ENCODE measurements at regions not wholly inside any gene's neighbourhood (a gene's known extent, or its start where the extent isn't known, plus 50 kb on each side); places are given as distances from the start of the nearest gene placed in this dataset.

- Histone ChIP-seq H3K27me3 (no peaks in the 10 kb centered on the region), H3K9me3 (no peaks in the 10 kb centered on the region), H3K36me3 (no peaks in the 10 kb centered on the region), H3K4me3 (no peak overlapping the region), H3K27ac (no peak overlapping the region), H3K4me1 (no peaks in the 10 kb centered on the region)
- DNase-seq (no peak), ATAC-seq (no peak)
- intact Hi-C loops (cut with DNase I): no loop called here
- TF ChIP-seq POLR2A (IDR thresholded peaks at IDR 0.05) (no peak), CTCF (IDR thresholded peaks at IDR 0.05) (no peak)
- WGBS (ENCODE audit: insufficient coverage, low coverage, low lambda C conversion rate, missing lambda C conversion rate): 66% methylated on average over 4 of the region's 4 CpGs
Observed at GRCh38 chr11:31960126-31960525, 130.7 kb upstream of the RCN1 start.

GRCh38 chr11:31959716-31960115 is 131.2 kb upstream of the RCN1 start:
- H3K27me3 ChIP-seq: no peaks in the 10 kb centered on the region

GRCh38 chr11:31958076-31958735 is 132.7 kb upstream of the RCN1 start:
- WGBS (ENCODE audit: insufficient coverage, low coverage, low lambda C conversion rate, missing lambda C conversion rate): 29% methylated on average over 12 of the region's 15 CpGs
- no peaks in the 10 kb centered on the region for H3K27me3 ChIP-seq
- ATAC-seq: peak; percentile 90 to 97 (median 94)

More at GRCh38 chr11:31959716-31960115, 131.2 kb upstream of the RCN1 start:
- DNase-seq: no peak
- no peaks in the 10 kb centered on the region for H3K36me3 ChIP-seq
- H3K9me3 ChIP-seq: no peaks in the 10 kb centered on the region
- WGBS (ENCODE audit: insufficient coverage, low coverage, low lambda C conversion rate, missing lambda C conversion rate): 75% methylated on average over 6 of the region's 6 CpGs
- no peaks in the 10 kb centered on the region for H3K4me1 ChIP-seq
- TF ChIP-seq CTCF (IDR thresholded peaks at IDR 0.05) (no peak), POLR2A (IDR thresholded peaks at IDR 0.05) (no peak)
- ATAC-seq: no peak
- H3K4me3 ChIP-seq: no peak overlapping the region
- intact Hi-C loops (cut with DNase I): no loop called here
- H3K27ac ChIP-seq: no peak overlapping the region

GRCh38 chr11:31957674-31958073 is 133.2 kb upstream of the RCN1 start:
- DNase-seq (no peak), ATAC-seq (no peak)
- Histone ChIP-seq H3K27ac (no peak overlapping the region), H3K9me3 (no peaks in the 10 kb centered on the region), H3K36me3 (no peaks in the 10 kb centered on the region), H3K4me3 (no peak overlapping the region), H3K4me1 (no peaks in the 10 kb centered on the region), H3K27me3 (no peaks in the 10 kb centered on the region)
- no peak for TF ChIP-seq CTCF (IDR thresholded peaks at IDR 0.05)
- TF ChIP-seq POLR2A (IDR thresholded peaks at IDR 0.05): no peak
- intact Hi-C loops (cut with DNase I): no loop called here
- 85% methylated on average over 3 of the region's 7 CpGs for WGBS (ENCODE audit: insufficient coverage, low coverage, low lambda C conversion rate, missing lambda C conversion rate)

More at GRCh38 chr11:31958076-31958735, 132.7 kb upstream of the RCN1 start:
- intact Hi-C loops (cut with DNase I): no loop called here
- DNase-seq: peak; percentile 77 to 78 (median 77)
- no peak overlapping the region for H3K27ac ChIP-seq
- no peaks in the 10 kb centered on the region for H3K4me1 ChIP-seq
- no peak overlapping the region for H3K4me3 ChIP-seq
- no peak for TF ChIP-seq POLR2A (IDR thresholded peaks at IDR 0.05)
- peak; percentile 75 to 92 (median 88) for TF ChIP-seq CTCF (IDR thresholded peaks at IDR 0.05)
- H3K9me3 ChIP-seq: no peaks in the 10 kb centered on the region
- H3K36me3 ChIP-seq: no peaks in the 10 kb centered on the region
